ENCODE measurements at regions not wholly inside any gene's neighbourhood (a gene's known extent, or its start where the extent isn't known, plus 50 kb on each side); places are given as distances from the start of the nearest gene placed in this dataset.

- H3K9ac ChIP-seq (ENCODE audit: insufficient read length, low read depth) = no peak overlapping the region
- no peaks in the 10 kb centered on the region for H3K27me3 ChIP-seq (ENCODE audit: insufficient read depth, insufficient read length)
- no peaks in the 10 kb centered on the region for H3K4me1 ChIP-seq (ENCODE audit: insufficient read depth, insufficient read length)
- no peaks in the 10 kb centered on the region for H3K36me3 ChIP-seq (ENCODE audit: insufficient read depth, insufficient read length, low read length)
- H3K4me3 ChIP-seq (ENCODE audit: insufficient read length, low read depth) = no peak overlapping the region
- no peak for DNase-seq (ENCODE audit: low read depth, low spot score)
- TF ChIP-seq YY1 (IDR thresholded peaks at IDR 0.05; ENCODE audit: insufficient read depth, insufficient read length) (no peak), SUZ12 (IDR thresholded peaks at IDR 0.05; ENCODE audit: extremely low read depth, insufficient read depth, insufficient read length) (no peak), ZNF274 (IDR thresholded peaks at IDR 0.05; ENCODE audit: low read depth, low read length) (no peak)
- H3K9me3 ChIP-seq (ENCODE audit: insufficient read depth, low read length) = no peaks in the 10 kb centered on the region
These were observed 974.3 kb downstream of the VRK1 start for GRCh38 chr14:97771340-97772045.

GRCh38 chr14:97773598-97773997 lies 976.4 kb downstream of the VRK1 start:
- Histone ChIP-seq H3K9me3 (ENCODE audit: insufficient read depth, low read length) (no peaks in the 10 kb centered on the region), H3K36me3 (ENCODE audit: insufficient read depth, insufficient read length, low read length) (no peaks in the 10 kb centered on the region), H3K9ac (ENCODE audit: insufficient read length, low read depth) (no peak overlapping the region), H3K27me3 (ENCODE audit: insufficient read depth, insufficient read length) (no peaks in the 10 kb centered on the region), H3K4me3 (ENCODE audit: insufficient read length, low read depth) (no peak overlapping the region), H3K4me1 (ENCODE audit: insufficient read depth, insufficient read length) (no peaks in the 10 kb centered on the region)
- TF ChIP-seq ZNF274 (IDR thresholded peaks at IDR 0.05; ENCODE audit: low read depth, low read length) = no peak
- no peak for TF ChIP-seq YY1 (IDR thresholded peaks at IDR 0.05; ENCODE audit: insufficient read depth, insufficient read length)
- TF ChIP-seq SUZ12 (IDR thresholded peaks at IDR 0.05; ENCODE audit: extremely low read depth, insufficient read depth, insufficient read length) = no peak
- DNase-seq (ENCODE audit: low read depth, low spot score) = no peak

GRCh38 chr14:97776890-97777558 lies 979.8 kb downstream of the VRK1 start:
- Histone ChIP-seq H3K9ac (ENCODE audit: insufficient read length, low read depth) (no peak overlapping the region), H3K27me3 (ENCODE audit: insufficient read depth, insufficient read length) (no peaks in the 10 kb centered on the region)
- no peak for DNase-seq (ENCODE audit: low read depth, low spot score)

GRCh38 chr14:97777622-97778355 lies 980.6 kb downstream of the VRK1 start:
- H3K27me3 ChIP-seq (ENCODE audit: insufficient read depth, insufficient read length) = no peaks in the 10 kb centered on the region
- no peak for TF ChIP-seq YY1 (IDR thresholded peaks at IDR 0.05; ENCODE audit: insufficient read depth, insufficient read length)
- no peak for TF ChIP-seq ZNF274 (IDR thresholded peaks at IDR 0.05; ENCODE audit: low read depth, low read length)
- TF ChIP-seq SUZ12 (IDR thresholded peaks at IDR 0.05; ENCODE audit: extremely low read depth, insufficient read depth, insufficient read length) = no peak

More at GRCh38 chr14:97776890-97777558, 979.8 kb downstream of the VRK1 start:
- Histone ChIP-seq H3K36me3 (ENCODE audit: insufficient read depth, insufficient read length, low read length) (no peaks in the 10 kb centered on the region), H3K4me3 (ENCODE audit: insufficient read length, low read depth) (no peak overlapping the region), H3K9me3 (ENCODE audit: insufficient read depth, low read length) (no peaks in the 10 kb centered on the region), H3K4me1 (ENCODE audit: insufficient read depth, insufficient read length) (no peaks in the 10 kb centered on the region)
- no peak for TF ChIP-seq ZNF274 (IDR thresholded peaks at IDR 0.05; ENCODE audit: low read depth, low read length)
- no peak for TF ChIP-seq SUZ12 (IDR thresholded peaks at IDR 0.05; ENCODE audit: extremely low read depth, insufficient read depth, insufficient read length)
- TF ChIP-seq YY1 (IDR thresholded peaks at IDR 0.05; ENCODE audit: insufficient read depth, insufficient read length) = no peak

GRCh38 chr14:97779140-97779539 lies 982.0 kb downstream of the VRK1 start:
- Histone ChIP-seq H3K9me3 (ENCODE audit: insufficient read depth, low read length) (no peaks in the 10 kb centered on the region), H3K27me3 (ENCODE audit: insufficient read depth, insufficient read length) (no peaks in the 10 kb centered on the region), H3K4me3 (ENCODE audit: insufficient read length, low read depth) (no peak overlapping the region), H3K36me3 (ENCODE audit: insufficient read depth, insufficient read length, low read length) (no peaks in the 10 kb centered on the region), H3K9ac (ENCODE audit: insufficient read length, low read depth) (no peak overlapping the region), H3K4me1 (ENCODE audit: insufficient read depth, insufficient read length) (no peaks in the 10 kb centered on the region)
- no peak for TF ChIP-seq SUZ12 (IDR thresholded peaks at IDR 0.05; ENCODE audit: extremely low read depth, insufficient read depth, insufficient read length)
- DNase-seq (ENCODE audit: low read depth, low spot score) = no peak

More at GRCh38 chr14:97777622-97778355, 980.6 kb downstream of the VRK1 start:
- no peaks in the 10 kb centered on the region for H3K9me3 ChIP-seq (ENCODE audit: insufficient read depth, low read length)
- no peak overlapping the region for H3K9ac ChIP-seq (ENCODE audit: insufficient read length, low read depth)
- H3K36me3 ChIP-seq (ENCODE audit: insufficient read depth, insufficient read length, low read length) = no peaks in the 10 kb centered on the region
- no peak for DNase-seq (ENCODE audit: low read depth, low spot score)
- no peaks in the 10 kb centered on the region for H3K4me1 ChIP-seq (ENCODE audit: insufficient read depth, insufficient read length)
- H3K4me3 ChIP-seq (ENCODE audit: insufficient read length, low read depth) = no peak overlapping the region

GRCh38 chr14:97780804-97781203 lies 983.6 kb downstream of the VRK1 start:
- TF ChIP-seq SUZ12 (IDR thresholded peaks at IDR 0.05; ENCODE audit: extremely low read depth, insufficient read depth, insufficient read length) = no peak
- no peak for TF ChIP-seq ZNF274 (IDR thresholded peaks at IDR 0.05; ENCODE audit: low read depth, low read length)
- no peak for TF ChIP-seq YY1 (IDR thresholded peaks at IDR 0.05; ENCODE audit: insufficient read depth, insufficient read length)
- Histone ChIP-seq H3K4me3 (ENCODE audit: insufficient read length, low read depth) (no peak overlapping the region), H3K36me3 (ENCODE audit: insufficient read depth, insufficient read length, low read length) (no peaks in the 10 kb centered on the region), H3K9me3 (ENCODE audit: insufficient read depth, low read length) (no peaks in the 10 kb centered on the region), H3K27me3 (ENCODE audit: insufficient read depth, insufficient read length) (no peaks in the 10 kb centered on the region), H3K9ac (ENCODE audit: insufficient read length, low read depth) (no peak overlapping the region), H3K4me1 (ENCODE audit: insufficient read depth, insufficient read length) (no peaks in the 10 kb centered on the region)
- DNase-seq (ENCODE audit: low read depth, low spot score) = no peak

- Histone ChIP-seq H3K9me3 (ENCODE audit: insufficient read depth, low read length) (no peaks in the 10 kb centered on the region), H3K27me3 (ENCODE audit: insufficient read depth, insufficient read length) (no peaks in the 10 kb centered on the region), H3K9ac (ENCODE audit: insufficient read length, low read depth) (no peak overlapping the region), H3K36me3 (ENCODE audit: insufficient read depth, insufficient read length, low read length) (no peaks in the 10 kb centered on the region), H3K4me1 (ENCODE audit: insufficient read depth, insufficient read length) (no peaks in the 10 kb centered on the region), H3K4me3 (ENCODE audit: insufficient read length, low read depth) (no peak overlapping the region)
- no peak for TF ChIP-seq YY1 (IDR thresholded peaks at IDR 0.05; ENCODE audit: insufficient read depth, insufficient read length)
- TF ChIP-seq SUZ12 (IDR thresholded peaks at IDR 0.05; ENCODE audit: extremely low read depth, insufficient read depth, insufficient read length) = no peak
- TF ChIP-seq ZNF274 (IDR thresholded peaks at IDR 0.05; ENCODE audit: low read depth, low read length) = no peak
- no peak for DNase-seq (ENCODE audit: low read depth, low spot score)
These were observed 984.8 kb downstream of the VRK1 start for GRCh38 chr14:97781961-97782360.
